ENCODE measurements at regions not wholly inside any gene's neighbourhood (a gene's known extent, or its start where the extent isn't known, plus 50 kb on each side); places are given as distances from the start of the nearest gene placed in this dataset.

- Histone ChIP-seq H3K9me3 (no peaks in the 10 kb centered on the region), H3K4me3 (no peak overlapping the region), H3K27me3 (ENCODE audit: low read depth) (no peaks in the 10 kb centered on the region), H3K4me1 (no peaks in the 10 kb centered on the region), H3K36me3 (replicated peaks) (no peaks in the 10 kb centered on the region)
- in situ Hi-C loops (cut with MboI; ENCODE audit: low sequenced_read_pairs), result no loop called here
- DNase-seq (ENCODE audit: low spot score in 2 of 2), result no peak
Observed at GRCh38 chr13:109971456-109972090, 185.2 kb upstream of the IRS2 start.

- Histone ChIP-seq H3K4me1 (no peaks in the 10 kb centered on the region), H3K27me3 (ENCODE audit: low read depth) (no peaks in the 10 kb centered on the region), H3K36me3 (replicated peaks) (no peaks in the 10 kb centered on the region), H3K4me3 (no peak overlapping the region), H3K9me3 (no peaks in the 10 kb centered on the region)
- in situ Hi-C loops (cut with MboI; ENCODE audit: low sequenced_read_pairs), result no loop called here
- DNase-seq (ENCODE audit: low spot score in 2 of 2), result no peak
Observed at GRCh38 chr13:109971006-109971405, 184.6 kb upstream of the IRS2 start.

- in situ Hi-C loops (cut with MboI; ENCODE audit: low sequenced_read_pairs), result no loop called here
- H3K27me3 ChIP-seq (ENCODE audit: low read depth), result no peaks in the 10 kb centered on the region
- no peaks in the 10 kb centered on the region for H3K36me3 ChIP-seq (replicated peaks)
- H3K4me3 ChIP-seq, result no peak overlapping the region
- no peaks in the 10 kb centered on the region for H3K9me3 ChIP-seq
- no peak for DNase-seq (ENCODE audit: low spot score in 2 of 2)
- H3K4me1 ChIP-seq, result no peaks in the 10 kb centered on the region
Observed at GRCh38 chr13:109968876-109969577, 182.6 kb upstream of the IRS2 start.

- no peak for DNase-seq (ENCODE audit: low spot score in 2 of 2)
- Histone ChIP-seq H3K36me3 (replicated peaks) (no peaks in the 10 kb centered on the region), H3K27me3 (ENCODE audit: low read depth) (no peaks in the 10 kb centered on the region), H3K4me3 (no peak overlapping the region), H3K9me3 (no peaks in the 10 kb centered on the region), H3K4me1 (no peaks in the 10 kb centered on the region)
- in situ Hi-C loops (cut with MboI; ENCODE audit: low sequenced_read_pairs), result no loop called here
Observed at GRCh38 chr13:109963960-109964563, 177.7 kb upstream of the IRS2 start.

GRCh38 chr13:109963384-109963783 is 177.0 kb upstream of the IRS2 start:
- Histone ChIP-seq H3K4me1 (no peaks in the 10 kb centered on the region), H3K36me3 (replicated peaks) (no peaks in the 10 kb centered on the region), H3K9me3 (no peaks in the 10 kb centered on the region), H3K27me3 (ENCODE audit: low read depth) (no peaks in the 10 kb centered on the region), H3K4me3 (no peak overlapping the region)
- no peak for DNase-seq (ENCODE audit: low spot score in 2 of 2)
- in situ Hi-C loops (cut with MboI; ENCODE audit: low sequenced_read_pairs), result no loop called here

- Histone ChIP-seq H3K9me3 (no peaks in the 10 kb centered on the region), H3K4me3 (no peak overlapping the region), H3K27me3 (ENCODE audit: low read depth) (no peaks in the 10 kb centered on the region), H3K4me1 (no peaks in the 10 kb centered on the region), H3K36me3 (replicated peaks) (no peaks in the 10 kb centered on the region)
- in situ Hi-C loops (cut with MboI; ENCODE audit: low sequenced_read_pairs), result no loop called here
- DNase-seq (ENCODE audit: low spot score in 2 of 2), result no peak
Observed at GRCh38 chr13:109959903-109960302, 173.5 kb upstream of the IRS2 start.

- in situ Hi-C loops (cut with MboI; ENCODE audit: low sequenced_read_pairs), result no loop called here
- Histone ChIP-seq H3K36me3 (replicated peaks) (no peaks in the 10 kb centered on the region), H3K9me3 (no peaks in the 10 kb centered on the region), H3K27me3 (ENCODE audit: low read depth) (no peaks in the 10 kb centered on the region), H3K4me1 (no peaks in the 10 kb centered on the region), H3K4me3 (no peak overlapping the region)
- DNase-seq (ENCODE audit: low spot score in 2 of 2), result no peak
Observed at GRCh38 chr13:109957875-109958274, 171.5 kb upstream of the IRS2 start.

GRCh38 chr13:109955598-109955997 is 169.2 kb upstream of the IRS2 start:
- in situ Hi-C loops (cut with MboI; ENCODE audit: low sequenced_read_pairs), result no loop called here

GRCh38 chr13:109954441-109954840 is 168.1 kb upstream of the IRS2 start:
- DNase-seq (ENCODE audit: low spot score in 2 of 2), result no peak
- in situ Hi-C loops (cut with MboI; ENCODE audit: low sequenced_read_pairs), result no loop called here

More at GRCh38 chr13:109955598-109955997, 169.2 kb upstream of the IRS2 start:
- no peak overlapping the region for H3K4me3 ChIP-seq
- H3K4me1 ChIP-seq, result no peaks in the 10 kb centered on the region
- H3K36me3 ChIP-seq (replicated peaks), result no peaks in the 10 kb centered on the region
- no peaks in the 10 kb centered on the region for H3K9me3 ChIP-seq
- no peak for DNase-seq (ENCODE audit: low spot score in 2 of 2)
- no peaks in the 10 kb centered on the region for H3K27me3 ChIP-seq (ENCODE audit: low read depth)

GRCh38 chr13:109951491-109951890 is 165.1 kb upstream of the IRS2 start:
- in situ Hi-C loops (cut with MboI; ENCODE audit: low sequenced_read_pairs), result no loop called here
- H3K4me1 ChIP-seq, result no peaks in the 10 kb centered on the region
- DNase-seq (ENCODE audit: low spot score in 2 of 2), result no peak
- H3K4me3 ChIP-seq, result no peak overlapping the region
- no peaks in the 10 kb centered on the region for H3K9me3 ChIP-seq
- no peaks in the 10 kb centered on the region for H3K27me3 ChIP-seq (ENCODE audit: low read depth)
- H3K36me3 ChIP-seq (replicated peaks), result no peaks in the 10 kb centered on the region

More at GRCh38 chr13:109954441-109954840, 168.1 kb upstream of the IRS2 start:
- H3K27me3 ChIP-seq (ENCODE audit: low read depth), result no peaks in the 10 kb centered on the region
- H3K4me3 ChIP-seq, result no peak overlapping the region
- H3K9me3 ChIP-seq, result no peaks in the 10 kb centered on the region
- no peaks in the 10 kb centered on the region for H3K36me3 ChIP-seq (replicated peaks)
- H3K4me1 ChIP-seq, result no peaks in the 10 kb centered on the region

- H3K9me3 ChIP-seq, result no peaks in the 10 kb centered on the region
- DNase-seq (ENCODE audit: low spot score in 2 of 2), result no peak
- H3K4me1 ChIP-seq, result no peaks in the 10 kb centered on the region
- H3K4me3 ChIP-seq, result no peak overlapping the region
- no peaks in the 10 kb centered on the region for H3K27me3 ChIP-seq (ENCODE audit: low read depth)
- no peaks in the 10 kb centered on the region for H3K36me3 ChIP-seq (replicated peaks)
- in situ Hi-C loops (cut with MboI; ENCODE audit: low sequenced_read_pairs), result no loop called here
Observed at GRCh38 chr13:109949397-109949796, 163.0 kb upstream of the IRS2 start.

GRCh38 chr13:109947006-109947405 is 160.6 kb upstream of the IRS2 start:
- in situ Hi-C loops (cut with MboI; ENCODE audit: low sequenced_read_pairs), result no loop called here
- Histone ChIP-seq H3K9me3 (no peaks in the 10 kb centered on the region), H3K4me3 (no peak overlapping the region), H3K27me3 (ENCODE audit: low read depth) (no peaks in the 10 kb centered on the region), H3K4me1 (no peaks in the 10 kb centered on the region), H3K36me3 (replicated peaks) (no peaks in the 10 kb centered on the region)
- no peak for DNase-seq (ENCODE audit: low spot score in 2 of 2)

GRCh38 chr13:109945206-109945960 is 159.0 kb upstream of the IRS2 start:
- H3K4me1 ChIP-seq, result no peaks in the 10 kb centered on the region
- no peak for DNase-seq (ENCODE audit: low spot score in 2 of 2)
- no peaks in the 10 kb centered on the region for H3K27me3 ChIP-seq (ENCODE audit: low read depth)
- no peak overlapping the region for H3K4me3 ChIP-seq
- H3K9me3 ChIP-seq, result no peaks in the 10 kb centered on the region
- in situ Hi-C loops (cut with MboI; ENCODE audit: low sequenced_read_pairs), result no loop called here
- H3K36me3 ChIP-seq (replicated peaks), result no peaks in the 10 kb centered on the region

GRCh38 chr13:109941951-109942350 is 155.6 kb upstream of the IRS2 start:
- in situ Hi-C loops (cut with MboI; ENCODE audit: low sequenced_read_pairs), result no loop called here
- Histone ChIP-seq H3K36me3 (replicated peaks) (no peaks in the 10 kb centered on the region), H3K4me1 (no peaks in the 10 kb centered on the region), H3K4me3 (no peak overlapping the region), H3K9me3 (no peaks in the 10 kb centered on the region), H3K27me3 (ENCODE audit: low read depth) (no peaks in the 10 kb centered on the region)
- DNase-seq (ENCODE audit: low spot score in 2 of 2), result no peak

Measured in HAP-1 (cell line).